ENCODE measurements at regions not wholly inside any gene's neighbourhood (a gene's known extent, or its start where the extent isn't known, plus 50 kb on each side); places are given as distances from the start of the nearest gene placed in this dataset.

- TF ChIP-seq CTCF (tag by site-specific recombination; IDR thresholded peaks at IDR 0.05) (no peak), ZNF558 (tag by site-specific recombination; IDR thresholded peaks at IDR 0.05) (no peak), ZNF404 (tag by site-specific recombination; IDR thresholded peaks at IDR 0.05) (no peak), ZNF274 (IDR thresholded peaks at IDR 0.05; ENCODE audit: low read length) (no peak), ZNF274 (tag by site-specific recombination; IDR thresholded peaks at IDR 0.05; ENCODE audit: borderline replicate concordance) (no peak), ZBTB10 (tag by site-specific recombination; IDR thresholded peaks at IDR 0.05) (no peak), ZNF223 (tag by site-specific recombination; IDR thresholded peaks at IDR 0.05) (no peak), GLI4 (tag by site-specific recombination; IDR thresholded peaks at IDR 0.05) (no peak), ZNF280D (tag by site-specific recombination; IDR thresholded peaks at IDR 0.05) (no peak), ZSCAN4 (tag by site-specific recombination; IDR thresholded peaks at IDR 0.05) (no peak), PBX3 (CRISPR knock-in tag; IDR thresholded peaks at IDR 0.05) (no peak), ZNF112 (tag by site-specific recombination; IDR thresholded peaks at IDR 0.05) (no peak)
Observed at GRCh38 chr5:97377582-97377981, 194.5 kb upstream of the RIOK2 start.
